ENCODE measurements at regions not wholly inside any gene's neighbourhood (a gene's known extent, or its start where the extent isn't known, plus 50 kb on each side); places are given as distances from the start of the nearest gene placed in this dataset.

GRCh38 chr17:14901376-14901775, 363.8 kb downstream of the PMP22 start:
- no peak for DNase-seq (ENCODE audit: low spot score, unreplicated experiment)
- peaks cover 12% of the 10 kb centered on the region for H3K9me3 Mint-ChIP-seq (ENCODE audit: low read depth)
- H3K36me3 Mint-ChIP-seq (ENCODE audit: insufficient read depth) = no peaks in the 10 kb centered on the region
- no peak for TF ChIP-seq CTCF (IDR thresholded peaks at IDR 0.05; ENCODE audit: unreplicated experiment)
- H3K4me1 Mint-ChIP-seq (ENCODE audit: low read depth) = peaks cover 22% of the 10 kb centered on the region
- peaks cover 4% of the 10 kb centered on the region for H3K27me3 Mint-ChIP-seq
- no peak overlapping the region for H3K4me3 Mint-ChIP-seq (ENCODE audit: low read depth)
- H3K27ac Mint-ChIP-seq = no peak overlapping the region

- Mint-ChIP-seq H3K4me3 (ENCODE audit: low read depth) (no peak overlapping the region), H3K4me1 (ENCODE audit: low read depth) (no peaks in the 10 kb centered on the region), H3K27ac (no peak overlapping the region), H3K36me3 (ENCODE audit: insufficient read depth) (peaks cover 10% of the 10 kb centered on the region), H3K27me3 (no peaks in the 10 kb centered on the region), H3K9me3 (ENCODE audit: low read depth) (peaks cover 52% of the 10 kb centered on the region)
- peak; percentile 15 for TF ChIP-seq CTCF (IDR thresholded peaks at IDR 0.05; ENCODE audit: unreplicated experiment)
- DNase-seq (ENCODE audit: low spot score, unreplicated experiment) = no peak
These were observed 378.9 kb downstream of the PMP22 start for GRCh38 chr17:14886200-14886739.

GRCh38 chr17:14882131-14882530, 383.0 kb downstream of the PMP22 start:
- Mint-ChIP-seq H3K9me3 (ENCODE audit: low read depth) (peaks cover 49% of the 10 kb centered on the region), H3K4me1 (ENCODE audit: low read depth) (no peaks in the 10 kb centered on the region), H3K27me3 (no peaks in the 10 kb centered on the region), H3K36me3 (ENCODE audit: insufficient read depth) (peaks cover 9% of the 10 kb centered on the region), H3K27ac (no peak overlapping the region), H3K4me3 (ENCODE audit: low read depth) (no peak overlapping the region)
- TF ChIP-seq CTCF (IDR thresholded peaks at IDR 0.05; ENCODE audit: unreplicated experiment) = no peak
- no peak for DNase-seq (ENCODE audit: low spot score, unreplicated experiment)

GRCh38 chr17:14875557-14876412, 389.3 kb downstream of the PMP22 start:
- Mint-ChIP-seq H3K4me3 (ENCODE audit: low read depth) (no peak overlapping the region), H3K4me1 (ENCODE audit: low read depth) (peaks cover 19% of the 10 kb centered on the region), H3K27ac (peak overlapping the region; percentile 92), H3K9me3 (ENCODE audit: low read depth) (peaks cover 11% of the 10 kb centered on the region), H3K36me3 (ENCODE audit: insufficient read depth) (no peaks in the 10 kb centered on the region), H3K27me3 (no peaks in the 10 kb centered on the region)
- no peak for DNase-seq (ENCODE audit: low spot score, unreplicated experiment)
- TF ChIP-seq CTCF (IDR thresholded peaks at IDR 0.05; ENCODE audit: unreplicated experiment) = no peak

GRCh38 chr17:14873996-14874395, 391.1 kb downstream of the PMP22 start:
- no peak for TF ChIP-seq CTCF (IDR thresholded peaks at IDR 0.05; ENCODE audit: unreplicated experiment)
- Mint-ChIP-seq H3K27me3 (no peaks in the 10 kb centered on the region), H3K4me1 (ENCODE audit: low read depth) (peaks cover 19% of the 10 kb centered on the region), H3K9me3 (ENCODE audit: low read depth) (peaks cover 14% of the 10 kb centered on the region), H3K4me3 (ENCODE audit: low read depth) (no peak overlapping the region), H3K27ac (no peak overlapping the region), H3K36me3 (ENCODE audit: insufficient read depth) (no peaks in the 10 kb centered on the region)
- no peak for DNase-seq (ENCODE audit: low spot score, unreplicated experiment)
